GM13977 (cell line): ENCODE measurements at regions not wholly inside any gene's neighbourhood (a gene's known extent, or its start where the extent isn't known, plus 50 kb on each side); places are given as distances from the start of the nearest gene placed in this dataset.

Experiments used
- DNase-seq: peaks from one replicate; pipeline ENCODE4 v3.0.0; 2012; ENCODE audit warnings: low spot score
- CTCF ChIP-seq: IDR thresholded peaks from 2 replicates; pipeline ENCODE4 v1.5.1; 2012; ENCODE audit warnings: mild to moderate bottlenecking, control low read depth; ENCODE audit not compliant: insufficient read depth; ENCODE audit errors: extremely low read depth, missing control alignments
- in situ Hi-C: fragments of 300-500 bp; cut with MboI; formaldehyde crosslinking; loops from one replicate; pipeline ENCODE4 v1.12.0; 2022; ENCODE audit warnings: low sequenced_read_pairs, low pct_unique_long_range_greater_than_20kb, mixed read lengths, inconsistent platforms; ENCODE audit not compliant: unreplicated experiment

GRCh38 chr20:11261533-11262000, 587.8 kb upstream of the JAG1 start:
- in situ Hi-C loops, result no loop called here
- TF ChIP-seq CTCF, result no peak
- no peak for DNase-seq

- no peak for TF ChIP-seq CTCF
- DNase-seq, result no peak
- in situ Hi-C loops, result no loop called here
Measured at GRCh38 chr20:11266571-11266970, 592.8 kb upstream of the JAG1 start.

- no peak for TF ChIP-seq CTCF
- peak; percentile 64 for DNase-seq
- in situ Hi-C loops, result no loop called here
Measured at GRCh38 chr20:11267131-11267761, 593.4 kb upstream of the JAG1 start.

- in situ Hi-C loops, result no loop called here
- TF ChIP-seq CTCF, result no peak
- DNase-seq, result no peak
Measured at GRCh38 chr20:11267762-11268335, 594.0 kb upstream of the JAG1 start.

- no peak for TF ChIP-seq CTCF
- DNase-seq, result no peak
- in situ Hi-C loops, result no loop called here
Measured at GRCh38 chr20:11270566-11270965, 596.8 kb upstream of the JAG1 start.

- in situ Hi-C loops, result no loop called here
- peak; percentile 27 for TF ChIP-seq CTCF
- no peak for DNase-seq
Measured at GRCh38 chr20:11271319-11271718, 597.5 kb upstream of the JAG1 start.
